ENCODE measurements at regions not wholly inside any gene's neighbourhood (a gene's known extent, or its start where the extent isn't known, plus 50 kb on each side); places are given as distances from the start of the nearest gene placed in this dataset.

DNA sequence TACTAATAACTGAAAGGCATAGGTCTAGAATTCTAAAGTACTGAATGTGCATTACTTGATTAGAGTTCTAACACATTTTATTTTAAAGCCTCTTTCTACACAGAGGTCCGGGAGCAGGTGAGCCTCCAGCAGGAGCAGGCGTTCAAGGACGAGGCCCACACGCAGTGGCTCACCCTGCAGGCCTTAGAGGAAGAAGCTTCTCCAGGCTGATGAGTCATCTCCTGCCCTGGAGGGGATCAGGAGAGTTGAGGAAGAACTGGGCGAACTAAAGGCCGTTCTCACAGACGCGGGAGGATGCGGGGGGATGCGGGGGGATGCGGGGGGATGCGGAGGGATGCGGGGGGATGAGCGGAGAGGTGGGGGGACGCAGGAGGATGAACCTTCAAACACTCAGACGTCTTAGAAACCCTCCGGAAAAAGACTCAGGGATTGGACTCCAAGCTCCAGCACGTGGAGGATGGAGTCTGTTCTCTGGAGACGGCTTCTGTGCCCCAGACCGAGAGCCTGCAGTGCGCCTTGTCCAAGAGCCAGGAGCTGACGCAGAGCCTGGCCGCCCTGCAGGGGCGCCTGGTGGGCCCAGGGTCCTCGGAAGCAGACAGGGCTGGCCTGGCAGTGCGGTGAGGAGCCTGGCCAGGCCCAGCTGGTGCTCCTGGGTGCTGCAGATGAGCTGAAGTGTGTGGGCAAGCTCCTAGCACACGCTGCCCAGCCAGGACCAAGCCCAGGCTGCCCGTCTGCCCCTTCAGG, 433.7 kb upstream of the TPK1 start:
- Mint-ChIP-seq H3K27me3 (ENCODE audit: low read depth, poor library complexity) (no peaks in the 10 kb centered on the region), H3K9me3 (peaks cover 8% of the 10 kb centered on the region), H3K4me1 (no peaks in the 10 kb centered on the region), H3K4me3 (no peak overlapping the region), H3K27ac (no peak overlapping the region), H3K36me3 (ENCODE audit: low read depth) (no peaks in the 10 kb centered on the region)
- no peak for DNase-seq
- TF ChIP-seq CTCF (IDR thresholded peaks at IDR 0.05): no peak

GRCh38 chr7:145265180-145265579, 429.3 kb upstream of the TPK1 start:
- no peak for DNase-seq
- Mint-ChIP-seq H3K27me3 (ENCODE audit: low read depth, poor library complexity) (no peaks in the 10 kb centered on the region), H3K36me3 (ENCODE audit: low read depth) (no peaks in the 10 kb centered on the region), H3K4me3 (no peak overlapping the region), H3K27ac (no peak overlapping the region), H3K9me3 (no peaks in the 10 kb centered on the region), H3K4me1 (no peaks in the 10 kb centered on the region)
- no peak for TF ChIP-seq CTCF (IDR thresholded peaks at IDR 0.05)

GRCh38 chr7:145263886-145264285, 428.0 kb upstream of the TPK1 start:
- Mint-ChIP-seq H3K27ac (no peak overlapping the region), H3K4me3 (no peak overlapping the region), H3K27me3 (ENCODE audit: low read depth, poor library complexity) (no peaks in the 10 kb centered on the region), H3K4me1 (no peaks in the 10 kb centered on the region), H3K36me3 (ENCODE audit: low read depth) (no peaks in the 10 kb centered on the region), H3K9me3 (no peaks in the 10 kb centered on the region)
- DNase-seq: no peak
- TF ChIP-seq CTCF (IDR thresholded peaks at IDR 0.05): no peak

- no peaks in the 10 kb centered on the region for H3K27me3 Mint-ChIP-seq (ENCODE audit: low read depth, poor library complexity)
- no peaks in the 10 kb centered on the region for H3K4me1 Mint-ChIP-seq
- no peak for TF ChIP-seq CTCF (IDR thresholded peaks at IDR 0.05)
- H3K27ac Mint-ChIP-seq: no peak overlapping the region
- no peak for DNase-seq
- H3K36me3 Mint-ChIP-seq (ENCODE audit: low read depth): no peaks in the 10 kb centered on the region
- H3K9me3 Mint-ChIP-seq: peaks cover 16% of the 10 kb centered on the region
- H3K4me3 Mint-ChIP-seq: no peak overlapping the region
Observed at GRCh38 chr7:145252031-145252430, 416.2 kb upstream of the TPK1 start.

DNA sequence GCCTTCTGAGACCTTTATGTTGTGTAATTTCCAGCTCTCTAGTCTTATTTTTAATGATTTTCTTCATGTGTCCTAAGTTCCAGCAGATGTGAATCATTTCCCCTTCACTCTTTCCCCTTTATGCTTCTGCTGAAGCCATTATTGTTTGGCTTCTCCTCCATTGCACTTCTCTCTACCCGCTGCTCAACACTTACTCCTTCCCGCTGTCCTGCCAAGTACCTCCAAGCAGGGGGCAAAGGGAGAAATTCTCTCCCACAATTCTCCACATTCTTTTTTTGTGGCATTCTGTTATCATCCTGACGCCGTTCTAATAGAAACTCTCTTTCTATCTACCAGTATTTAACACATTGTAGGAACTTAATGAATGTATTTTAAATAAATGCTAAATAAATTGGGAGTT, 388.9 kb upstream of the TPK1 start:
- no peak for DNase-seq
- no peak for TF ChIP-seq CTCF (IDR thresholded peaks at IDR 0.05)
- no peaks in the 10 kb centered on the region for H3K4me1 Mint-ChIP-seq

GRCh38 chr7:145219461-145219860, 383.6 kb upstream of the TPK1 start:
- TF ChIP-seq CTCF (IDR thresholded peaks at IDR 0.05): no peak
- H3K36me3 Mint-ChIP-seq (ENCODE audit: low read depth): no peaks in the 10 kb centered on the region
- no peak overlapping the region for H3K27ac Mint-ChIP-seq
- peaks cover 4% of the 10 kb centered on the region for H3K27me3 Mint-ChIP-seq (ENCODE audit: low read depth, poor library complexity)
- no peaks in the 10 kb centered on the region for H3K4me1 Mint-ChIP-seq
- H3K9me3 Mint-ChIP-seq: no peaks in the 10 kb centered on the region
- no peak overlapping the region for H3K4me3 Mint-ChIP-seq
- no peak for DNase-seq

More for the DNA sequence above, 388.9 kb upstream of the TPK1 start:
- Mint-ChIP-seq H3K36me3 (ENCODE audit: low read depth) (no peaks in the 10 kb centered on the region), H3K9me3 (no peaks in the 10 kb centered on the region), H3K4me3 (no peak overlapping the region), H3K27me3 (ENCODE audit: low read depth, poor library complexity) (no peaks in the 10 kb centered on the region), H3K27ac (no peak overlapping the region)

Measured in nephron progenitor cell (in vitro differentiated cells).